Mesodermal cell (in vitro differentiated cells): ENCODE measurements at regions not wholly inside any gene's neighbourhood (a gene's known extent, or its start where the extent isn't known, plus 50 kb on each side); places are given as distances from the start of the nearest gene placed in this dataset.
"Not testable (repeated sequence)": the region's sequence is repeated elsewhere in the genome, so short reads cannot be mapped to it uniquely, and the experiment has no call there.

Experiments used
- H3K27ac ChIP-seq: 2 replicates; pipeline ENCODE4 v1.7.0; 2013; ENCODE audit warnings: mild to moderate bottlenecking, low read depth, low read length, moderate library complexity; ENCODE audit not compliant: severe bottlenecking
- H3K36me3 ChIP-seq: 2 replicates; pipeline ENCODE4 v1.7.1; 2013; ENCODE audit warnings: mild to moderate bottlenecking, low read length, moderate library complexity; ENCODE audit not compliant: control insufficient read depth, insufficient read depth
- H3K4me1 ChIP-seq: one replicate; pipeline ENCODE4 v1.7.1; 2013; ENCODE audit warnings: mild to moderate bottlenecking, low read length; ENCODE audit not compliant: insufficient read depth, control insufficient read depth, poor library complexity, severe bottlenecking
- H3K4me3 ChIP-seq: 2 replicates; pipeline ENCODE4 v1.7.0; 2013; ENCODE audit warnings: low read length, control low read depth, mild to moderate bottlenecking; ENCODE audit not compliant: insufficient read depth, poor library complexity, severe bottlenecking; ENCODE audit errors: extremely low read depth
- H3K9me3 ChIP-seq: 2 replicates; pipeline ENCODE4 v1.7.1; 2013; ENCODE audit warnings: mild to moderate bottlenecking, low read length, moderate library complexity; ENCODE audit not compliant: control insufficient read depth
- WGBS, 2 experiments: methylation state at CpG; one replicate each; pipeline ENCODE4 v1.1.5; 2013; ENCODE audit warnings: missing lambda C conversion rate in 2 of 2; ENCODE audit not compliant: insufficient coverage in 2 of 2; 5-methylcytosine and 5-hydroxymethylcytosine counted together

- H3K9me3 ChIP-seq, result peaks cover 15% of the 10 kb centered on the region
- H3K36me3 ChIP-seq, result no peaks in the 10 kb centered on the region
- no peaks in the 10 kb centered on the region for H3K4me1 ChIP-seq
- H3K4me3 ChIP-seq, result no peak overlapping the region
- WGBS, 2 experiments, result 75 to 93% methylated on average over 2 to 3 of the region's 7 CpGs
- no peak overlapping the region for H3K27ac ChIP-seq
These were observed 131.9 kb upstream of the PCGF5 start for GRCh38 chr10:91088300-91089140.

GRCh38 chr10:91090761-91091529 lies 129.5 kb upstream of the PCGF5 start:
- 77 to 89% methylated on average over 3 to 4 of the region's 5 CpGs for whole genome bisulfite sequencing, 2 experiments
- no peaks in the 10 kb centered on the region for H3K36me3 ChIP-seq
- H3K4me1 ChIP-seq, result no peaks in the 10 kb centered on the region
- no peak overlapping the region for H3K4me3 ChIP-seq
- H3K27ac ChIP-seq, result no peak overlapping the region
- H3K9me3 ChIP-seq, result peaks cover 24% of the 10 kb centered on the region

DNA sequence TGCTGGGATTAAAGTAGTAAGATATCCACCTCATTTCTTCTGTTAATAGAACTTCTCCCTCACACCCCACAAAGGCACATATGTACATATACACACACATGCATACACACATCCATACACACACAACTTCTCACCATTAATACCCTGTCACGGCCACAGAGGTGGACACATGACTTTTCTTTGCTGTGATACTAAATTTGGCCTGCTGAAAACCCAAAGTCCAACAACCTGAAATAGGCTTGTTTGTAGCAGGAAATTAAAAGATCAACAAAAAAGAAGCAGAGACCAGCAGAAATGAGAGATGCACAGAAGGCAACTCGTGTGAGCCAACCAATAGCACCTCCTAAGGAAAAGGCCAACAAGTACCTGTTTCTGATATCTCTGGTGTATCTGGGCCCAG lies 128.7 kb upstream of the PCGF5 start:
- H3K27ac ChIP-seq, result no peak overlapping the region
- H3K36me3 ChIP-seq, result no peaks in the 10 kb centered on the region
- 82 to 100% methylated on average over 2 of the region's 2 CpGs for WGBS, 2 experiments
- no peak overlapping the region for H3K4me3 ChIP-seq
- peaks cover 27% of the 10 kb centered on the region for H3K9me3 ChIP-seq
- no peaks in the 10 kb centered on the region for H3K4me1 ChIP-seq

DNA sequence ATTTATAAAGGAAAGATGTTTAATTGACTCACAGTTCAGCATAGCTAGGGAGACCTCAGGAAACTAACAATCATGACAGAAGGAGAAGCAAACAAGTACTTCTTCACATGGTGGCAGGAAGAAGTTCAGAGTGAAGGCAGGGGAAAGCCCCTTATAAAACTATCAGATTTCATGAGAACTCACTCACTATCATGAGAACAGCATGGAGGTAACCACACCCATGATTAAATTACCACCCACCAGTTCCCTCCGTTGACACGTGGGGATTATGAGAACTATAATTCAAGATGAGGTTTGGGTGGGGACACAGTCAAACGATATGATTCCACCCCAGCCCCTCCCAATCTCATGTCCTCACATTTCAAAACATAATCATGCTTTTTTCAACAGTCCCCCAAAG lies 124.2 kb upstream of the PCGF5 start:
- Histone ChIP-seq H3K4me3 (no peak overlapping the region), H3K9me3 (peaks cover 47% of the 10 kb centered on the region), H3K4me1 (no peaks in the 10 kb centered on the region), H3K36me3 (no peaks in the 10 kb centered on the region), H3K27ac (no peak overlapping the region)
- WGBS, 2 experiments, result no CpG with 5 or more reads among the region's 3 CpGs

GRCh38 chr10:91097313-91097712 lies 123.2 kb upstream of the PCGF5 start:
- Histone ChIP-seq H3K4me1 (no peaks in the 10 kb centered on the region), H3K27ac (no peak overlapping the region), H3K9me3 (peaks cover 47% of the 10 kb centered on the region), H3K4me3 (no peak overlapping the region), H3K36me3 (no peaks in the 10 kb centered on the region)

DNA sequence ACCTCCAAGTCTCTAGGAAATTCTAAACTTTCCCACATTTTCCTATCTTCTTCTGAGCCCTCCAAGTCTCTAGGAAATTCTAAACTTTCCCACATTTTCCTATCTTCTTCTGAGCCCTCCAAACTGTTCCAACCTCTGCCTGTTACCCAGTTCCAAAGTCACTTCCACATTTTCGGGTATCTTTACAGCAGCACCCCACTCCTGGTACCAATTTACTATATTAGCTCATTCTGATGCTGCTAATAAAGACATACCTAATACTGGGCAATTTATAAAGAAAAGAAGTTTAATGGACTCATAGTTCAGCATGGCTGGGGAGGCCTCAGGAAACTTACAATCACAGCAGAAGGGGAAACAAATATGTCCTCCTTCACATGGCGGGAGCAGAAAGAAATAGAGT lies 122.4 kb upstream of the PCGF5 start:
- WGBS, 2 experiments, result 100% methylated on average over 1 of the region's 2 CpGs; no CpG with 5 or more reads in 1 of the 2 experiments
- not testable (repeated sequence) for H3K4me3 ChIP-seq, H3K36me3 ChIP-seq, H3K4me1 ChIP-seq, H3K27ac ChIP-seq
- peaks cover 43% of the 10 kb centered on the region for H3K9me3 ChIP-seq

GRCh38 chr10:91103384-91104192 lies 116.9 kb upstream of the PCGF5 start:
- Histone ChIP-seq H3K4me3 (no peak overlapping the region), H3K36me3 (no peaks in the 10 kb centered on the region), H3K9me3 (peaks cover 12% of the 10 kb centered on the region), H3K4me1 (peaks cover 3% of the 10 kb centered on the region), H3K27ac (no peak overlapping the region)
- 67 to 71% methylated on average over 1 to 4 of the region's 5 CpGs for WGBS, 2 experiments

DNA sequence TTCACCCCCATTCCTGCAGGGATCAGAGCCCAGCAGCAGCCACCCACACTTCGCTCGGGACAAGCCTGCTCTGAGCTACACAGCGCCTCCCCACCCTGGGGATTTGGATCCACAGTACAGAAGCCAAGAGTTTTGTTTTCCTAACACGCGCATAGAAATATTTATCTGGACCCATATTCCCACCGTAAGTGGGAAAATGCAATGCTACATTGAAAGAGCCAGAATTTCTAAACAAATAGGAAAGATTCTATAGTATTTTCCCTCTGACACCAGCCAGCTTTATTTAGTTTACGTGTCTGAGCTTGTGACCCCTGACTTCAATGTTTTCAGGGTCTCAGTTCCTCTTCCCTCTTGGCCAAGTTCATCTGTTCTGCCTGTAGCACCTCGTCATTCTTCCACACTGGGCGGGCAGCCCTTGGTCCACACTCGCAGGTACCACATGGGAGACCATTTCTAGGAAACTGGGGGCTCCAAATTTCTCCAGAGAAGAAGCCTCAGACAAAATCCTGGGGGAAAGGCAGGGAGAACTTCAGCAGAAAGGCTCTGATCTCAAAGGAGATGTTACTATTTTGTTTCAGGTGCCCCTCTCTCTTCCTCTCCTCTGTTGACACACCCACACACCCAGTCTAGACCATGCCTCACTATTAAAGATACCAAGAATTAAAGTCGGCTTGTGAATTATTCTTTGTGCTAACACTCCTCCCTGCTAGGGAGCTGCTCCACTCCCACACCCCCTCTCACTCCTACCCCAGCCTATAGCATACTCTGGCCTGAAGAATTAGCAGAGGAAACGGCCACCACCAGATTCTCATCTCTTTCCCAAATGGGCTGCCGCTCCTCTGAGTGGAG lies 116.0 kb upstream of the PCGF5 start:
- Histone ChIP-seq H3K27ac (no peak overlapping the region), H3K4me1 (peaks cover 3% of the 10 kb centered on the region), H3K36me3 (no peaks in the 10 kb centered on the region), H3K4me3 (no peak overlapping the region), H3K9me3 (peaks cover 3% of the 10 kb centered on the region)
- WGBS, 2 experiments, result 91% methylated on average over 10 of the region's 13 CpGs

DNA sequence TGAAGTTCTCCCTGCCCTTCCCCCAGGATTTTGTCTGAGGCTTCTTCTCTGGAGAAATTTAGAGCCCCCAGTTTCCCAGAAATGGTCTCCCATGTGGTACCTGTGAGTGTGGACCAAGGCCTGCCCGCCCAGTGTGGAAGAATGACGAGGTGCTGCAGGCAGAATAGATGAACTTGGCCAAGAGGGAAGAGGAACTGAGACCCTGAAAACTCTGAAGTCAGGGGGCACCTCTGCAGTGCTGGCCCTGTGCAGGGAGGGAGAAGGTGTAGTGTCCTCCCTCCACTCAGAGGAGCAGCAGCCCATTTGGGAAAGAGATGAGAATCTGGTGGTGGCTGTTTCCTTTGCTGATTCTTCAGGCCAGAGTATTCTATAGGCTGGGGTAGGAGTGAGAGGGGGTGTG lies 115.2 kb upstream of the PCGF5 start:
- Histone ChIP-seq H3K36me3 (no peaks in the 10 kb centered on the region), H3K4me3 (no peak overlapping the region)
- WGBS, 2 experiments, result 84% methylated on average over 2 of the region's 2 CpGs; no CpG with 5 or more reads in 1 of the 2 experiments

GRCh38 chr10:91108820-91109219 lies 111.6 kb upstream of the PCGF5 start:
- H3K4me3 ChIP-seq, result no peak overlapping the region
- H3K4me1 ChIP-seq, result no peaks in the 10 kb centered on the region
- H3K36me3 ChIP-seq, result no peaks in the 10 kb centered on the region
- H3K9me3 ChIP-seq, result no peaks in the 10 kb centered on the region
- H3K27ac ChIP-seq, result no peak overlapping the region

More for the DNA sequence above, 115.2 kb upstream of the PCGF5 start:
- Histone ChIP-seq H3K4me1 (peaks cover 3% of the 10 kb centered on the region), H3K9me3 (no peaks in the 10 kb centered on the region), H3K27ac (no peak overlapping the region)
